ENCODE measurements at regions not wholly inside any gene's neighbourhood (a gene's known extent, or its start where the extent isn't known, plus 50 kb on each side); places are given as distances from the start of the nearest gene placed in this dataset.

DNA sequence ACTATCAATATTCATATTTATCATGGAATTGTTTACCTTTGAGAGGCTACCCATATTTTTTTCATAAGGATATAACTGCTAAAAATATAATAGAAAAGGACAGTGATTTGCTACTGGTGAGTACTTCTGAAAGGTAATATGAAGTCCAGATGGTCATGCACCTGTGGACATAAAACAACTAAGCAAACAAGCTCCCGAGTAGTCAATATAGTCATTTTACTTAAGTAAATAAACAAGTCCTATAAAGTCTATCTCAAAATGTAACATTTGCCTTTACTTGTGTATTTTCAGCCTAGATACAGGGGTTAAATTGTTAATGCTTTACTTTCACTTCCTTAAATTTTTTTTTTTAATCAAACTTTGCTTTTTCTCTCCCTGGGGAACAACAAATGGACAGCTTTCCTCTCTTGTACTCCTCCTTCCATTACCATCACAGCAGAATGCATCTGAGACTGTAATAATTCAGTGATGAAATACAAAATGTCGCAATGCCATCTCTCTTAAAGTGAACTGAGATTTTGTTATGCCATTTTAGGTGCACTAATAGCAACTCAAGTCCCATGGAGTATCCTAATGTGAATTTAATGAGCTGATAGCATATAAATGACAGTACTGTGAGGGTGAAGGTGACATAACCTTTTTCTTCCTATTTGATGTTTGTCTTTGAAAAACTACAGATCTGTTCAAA, 1325.4 kb upstream of the ZEB2 start:
- no peak for DNase-seq (ENCODE audit: low spot score)

DNA sequence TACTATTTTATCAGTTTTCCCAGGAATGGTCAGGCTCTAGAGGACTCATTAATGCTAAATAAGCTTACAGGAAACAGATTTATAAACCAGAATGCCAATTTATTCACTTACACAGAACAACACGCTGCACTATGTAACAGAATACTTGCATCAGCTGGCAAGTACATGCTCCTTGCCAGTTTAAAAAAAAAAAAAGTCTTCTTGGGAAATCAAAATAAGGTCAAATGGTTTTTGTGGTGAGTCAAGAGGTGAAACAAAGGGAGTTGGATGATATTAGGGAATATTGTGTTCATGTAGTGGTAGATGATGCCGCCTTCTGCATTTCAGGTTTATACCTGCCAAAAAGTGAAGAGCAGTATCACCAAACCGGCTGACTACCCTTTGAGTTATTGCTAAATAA, 1322.1 kb upstream of the ZEB2 start:
- DNase-seq (ENCODE audit: low spot score): no peak

DNA sequence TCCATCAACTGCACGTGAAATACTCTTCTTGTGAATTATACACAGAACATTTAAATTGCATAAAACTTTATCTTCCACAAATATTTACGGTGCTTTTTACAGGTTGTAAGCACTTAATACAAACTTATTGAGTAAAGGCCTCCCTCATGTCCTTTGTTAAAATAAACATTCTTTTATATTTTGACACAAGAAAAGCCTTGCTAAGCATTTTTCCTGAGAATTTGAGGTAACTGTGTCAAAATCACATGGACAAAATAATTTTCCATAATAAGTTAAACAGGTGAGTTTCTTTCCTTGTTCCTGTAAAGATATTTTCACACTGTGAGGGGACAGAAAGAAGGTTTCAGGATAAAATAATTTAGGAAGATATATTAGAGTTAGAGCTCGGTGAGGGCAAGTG, 1317.1 kb upstream of the ZEB2 start:
- DNase-seq (ENCODE audit: low spot score): no peak

DNA sequence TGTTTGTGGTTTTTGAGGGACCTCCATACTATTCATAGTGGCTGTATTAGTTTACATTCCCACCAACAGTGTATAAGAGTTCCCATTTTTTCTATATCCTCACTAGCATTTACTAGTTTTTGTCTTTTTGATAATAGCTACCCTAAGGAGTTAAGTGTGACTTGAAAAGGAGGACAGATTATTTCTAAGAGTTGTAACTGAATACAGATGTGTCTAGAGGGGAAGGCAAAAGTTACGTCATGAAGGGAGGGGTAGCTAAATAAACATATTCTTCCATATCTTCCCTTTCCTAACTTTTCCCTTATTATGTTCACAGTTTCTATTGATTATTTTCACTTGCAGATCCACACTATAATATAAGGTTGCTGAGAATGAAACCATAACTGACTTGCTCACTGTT, 1315.7 kb upstream of the ZEB2 start:
- no peak for DNase-seq (ENCODE audit: low spot score)

DNA sequence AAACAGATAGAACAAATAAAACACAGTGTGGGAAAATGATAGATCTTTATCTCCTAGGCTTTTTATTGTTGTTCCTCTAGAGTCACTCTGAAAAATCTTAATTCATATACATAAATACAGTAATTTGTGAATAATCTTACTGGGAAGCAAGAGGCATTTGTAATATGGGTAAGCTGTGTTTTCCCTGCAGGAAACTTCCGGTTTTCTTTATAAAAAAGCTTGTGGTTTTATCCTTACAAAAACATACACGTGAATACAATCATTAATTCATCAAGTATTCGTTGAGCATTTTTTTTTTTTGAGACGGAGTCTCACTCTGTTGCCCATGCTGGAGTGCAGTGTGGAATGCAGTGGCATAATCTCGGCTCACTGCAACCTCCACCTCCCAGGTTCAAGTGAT, 1312.8 kb upstream of the ZEB2 start:
- no peak for DNase-seq (ENCODE audit: low spot score)

DNA sequence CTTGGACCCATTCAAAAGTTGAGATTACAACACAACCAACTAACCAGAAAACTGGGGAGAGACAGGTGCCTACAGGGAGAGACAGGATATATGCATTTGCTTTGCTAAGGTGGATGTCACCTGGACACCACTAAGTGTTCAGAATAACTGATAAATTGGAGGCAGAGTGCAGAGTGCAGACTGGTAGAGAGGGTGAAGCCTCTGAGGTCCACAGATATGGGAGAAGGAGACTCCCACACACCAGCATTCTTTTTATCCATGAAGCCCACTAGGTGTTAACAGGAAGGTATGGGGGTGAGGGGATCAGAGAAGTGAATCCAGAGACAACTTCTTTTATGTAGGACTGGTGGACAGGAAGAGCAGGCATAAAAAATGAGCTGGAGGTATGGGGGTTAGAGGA, 1310.0 kb upstream of the ZEB2 start:
- DNase-seq (ENCODE audit: low spot score): no peak

DNA sequence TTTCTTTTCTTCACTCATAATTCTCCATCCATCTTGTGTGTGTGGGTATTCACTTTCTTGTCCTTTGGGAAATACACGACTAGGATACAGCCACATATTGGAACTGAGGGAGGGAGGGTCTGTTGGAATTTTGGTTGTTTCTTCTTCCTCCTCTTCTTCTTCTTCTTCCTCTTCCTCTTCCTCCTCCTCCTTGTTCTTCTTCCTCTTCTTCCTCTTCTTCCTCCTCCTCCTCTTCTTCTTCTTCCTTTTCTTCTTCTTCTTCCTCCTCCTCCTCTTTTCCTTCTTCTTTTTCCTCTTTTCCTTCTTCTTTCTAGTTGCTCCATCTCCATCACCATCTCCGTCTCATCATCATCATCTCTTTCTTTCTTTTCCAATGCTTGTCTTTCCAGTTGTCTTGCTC, 1307.3 kb upstream of the ZEB2 start:
- DNase-seq (ENCODE audit: low spot score): no peak

DNA sequence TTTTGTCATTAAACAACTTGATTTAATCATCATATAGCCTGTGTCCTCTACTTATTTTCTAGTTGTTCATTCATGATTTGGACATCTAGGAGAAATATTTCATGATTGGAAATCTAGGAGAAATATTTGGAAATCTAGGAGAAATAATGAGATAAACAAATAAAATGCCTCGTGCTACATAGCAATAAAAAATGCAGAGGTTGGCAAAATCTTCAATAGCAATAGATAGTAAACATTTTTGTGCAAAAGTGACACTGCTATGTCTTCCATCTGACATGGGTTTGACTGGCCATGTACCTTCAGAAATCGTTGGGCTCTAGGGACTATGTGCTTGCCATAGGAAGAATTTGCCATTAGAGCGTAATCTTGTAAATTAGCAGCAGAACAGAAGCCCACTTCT, 1304.5 kb upstream of the ZEB2 start:
- no peak for DNase-seq (ENCODE audit: low spot score)

DNA sequence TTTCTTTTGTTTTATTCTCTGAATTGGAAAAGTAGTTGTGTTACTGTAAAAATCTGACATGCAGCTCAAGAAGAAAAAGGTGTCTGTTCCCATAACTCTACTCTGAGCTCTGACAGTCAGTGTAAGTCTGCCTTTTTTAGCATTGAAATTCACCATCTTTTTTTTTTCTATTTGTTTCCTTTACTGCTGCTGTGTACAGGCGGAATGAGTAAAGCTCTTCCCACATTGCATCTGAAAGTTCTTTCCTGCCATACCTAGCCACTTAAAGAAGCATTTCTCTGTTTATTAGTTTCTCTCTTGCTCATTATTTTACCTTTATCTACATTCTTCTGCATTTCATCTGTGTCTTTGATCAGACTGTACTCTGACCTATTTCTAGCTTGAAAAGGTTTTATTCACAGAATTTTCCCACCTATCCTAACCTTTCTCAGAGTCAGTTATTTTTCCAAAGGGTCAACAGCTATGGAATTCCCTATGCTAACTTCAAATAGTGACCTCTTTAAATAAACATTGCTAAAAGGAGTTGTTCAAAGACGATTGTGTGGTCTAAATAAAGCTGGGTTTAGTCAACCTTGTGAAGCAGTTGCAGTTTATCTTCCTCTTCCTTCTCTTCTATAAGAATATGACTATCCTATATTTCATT, 1303.1 kb upstream of the ZEB2 start:
- DNase-seq (ENCODE audit: low spot score): no peak

DNA sequence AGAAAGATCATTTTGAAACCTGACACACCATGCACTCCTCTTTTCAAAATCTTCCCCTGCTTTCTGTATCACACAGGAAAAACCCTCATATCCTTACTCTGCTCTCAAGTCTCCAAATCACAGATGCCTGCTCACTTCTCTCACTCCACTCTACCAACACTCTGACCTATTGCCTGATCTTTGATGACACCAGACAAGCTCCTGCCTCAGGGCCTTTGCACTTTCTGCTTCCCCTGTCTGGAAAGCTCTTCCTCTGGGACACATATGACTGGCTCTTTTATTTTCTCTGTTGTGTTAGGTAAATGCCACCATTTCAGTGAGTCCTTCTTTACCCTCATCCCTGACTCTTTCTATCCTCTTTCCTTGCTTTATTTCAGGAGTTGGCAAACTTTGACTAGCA, 1300.7 kb upstream of the ZEB2 start:
- DNase-seq (ENCODE audit: low spot score): no peak

DNA sequence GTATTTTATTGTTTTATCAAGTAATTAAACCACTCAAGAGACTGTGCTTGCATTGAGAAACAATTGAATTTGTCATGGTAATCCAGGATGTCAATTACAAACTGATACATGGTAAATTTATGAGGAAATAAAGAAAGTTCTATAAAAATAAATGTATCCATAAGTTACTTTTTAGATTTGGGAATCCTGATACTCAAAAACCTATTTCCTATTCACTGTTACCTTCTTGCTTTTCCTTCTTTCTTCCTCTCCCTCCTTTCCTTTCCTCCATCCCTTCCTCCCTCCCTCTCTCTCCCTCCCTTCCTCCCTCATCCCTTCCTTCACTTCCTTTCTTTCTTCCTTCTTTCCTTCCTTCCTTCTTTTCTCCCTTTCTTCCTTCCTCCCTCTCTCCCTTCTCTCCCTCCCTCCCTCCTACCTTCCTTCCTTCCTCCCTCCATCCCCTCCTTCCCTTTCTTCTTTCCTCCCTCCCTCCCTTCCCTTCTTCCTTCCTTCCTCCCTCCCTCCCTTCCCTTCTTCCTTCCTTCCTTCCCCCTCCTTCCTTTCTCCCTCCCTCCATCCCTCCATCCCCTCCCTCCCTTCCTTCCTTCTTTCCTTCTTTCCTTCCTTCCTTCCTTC, 1299.1 kb upstream of the ZEB2 start:
- no peak for DNase-seq (ENCODE audit: low spot score)

DNA sequence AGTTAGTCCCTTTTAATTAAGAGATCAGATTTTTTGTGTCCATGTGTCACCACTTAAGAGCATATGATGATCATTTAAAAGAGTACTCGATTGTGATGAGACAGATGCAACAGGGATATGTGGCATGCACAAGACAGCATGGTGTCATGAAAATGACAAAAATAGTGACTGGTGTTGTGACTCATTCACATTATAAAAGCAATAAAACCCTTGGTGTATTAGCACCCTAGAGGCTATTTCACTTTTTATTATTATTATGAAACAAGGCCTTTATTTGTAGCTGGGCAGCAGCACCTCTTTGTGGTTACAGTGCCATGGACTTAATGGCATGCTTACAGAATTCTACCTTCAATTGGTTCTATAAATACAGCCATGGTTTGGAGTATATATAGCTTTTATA, 1296.0 kb upstream of the ZEB2 start:
- no peak for DNase-seq (ENCODE audit: low spot score)

DNA sequence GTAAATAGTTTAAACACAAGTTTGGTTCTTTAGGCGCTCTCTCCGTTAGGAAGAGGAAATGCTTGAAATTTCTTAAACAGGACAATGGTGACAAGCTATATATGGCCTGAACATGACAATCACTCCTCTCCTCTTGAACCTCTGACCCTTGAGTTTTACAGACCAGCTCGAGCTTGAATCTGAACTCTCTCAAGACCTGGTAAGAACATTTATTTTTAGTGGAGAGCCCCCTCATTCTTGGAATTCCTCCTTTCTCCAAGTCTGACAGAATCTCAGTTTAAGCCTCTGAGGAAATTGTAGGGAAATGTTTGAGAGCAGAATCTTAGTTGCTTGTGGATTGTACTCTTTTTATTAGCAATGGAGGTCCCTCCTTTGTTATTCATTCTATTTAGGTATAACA, 1293.6 kb upstream of the ZEB2 start:
- DNase-seq (ENCODE audit: low spot score): no peak

DNA sequence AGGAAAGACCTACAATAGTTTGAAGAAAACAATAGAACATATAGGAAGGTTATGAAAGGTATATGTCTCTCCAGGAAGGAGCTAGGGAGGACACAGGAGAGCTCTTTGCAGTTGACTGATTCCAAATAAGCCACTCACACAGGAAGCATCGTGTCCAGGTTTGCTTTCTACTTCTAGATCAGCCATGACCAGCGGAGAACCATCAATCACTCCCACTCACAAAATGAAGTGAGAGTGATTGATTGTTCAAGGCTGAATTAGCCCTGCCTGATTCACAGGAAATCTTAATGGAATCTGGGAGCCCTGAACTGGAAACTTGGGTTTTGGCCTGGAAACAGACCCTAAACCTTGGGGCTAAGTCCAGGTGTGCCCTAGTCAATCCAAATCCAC, 1292.2 kb upstream of the ZEB2 start:
- no peak for DNase-seq (ENCODE audit: low spot score)

DNA sequence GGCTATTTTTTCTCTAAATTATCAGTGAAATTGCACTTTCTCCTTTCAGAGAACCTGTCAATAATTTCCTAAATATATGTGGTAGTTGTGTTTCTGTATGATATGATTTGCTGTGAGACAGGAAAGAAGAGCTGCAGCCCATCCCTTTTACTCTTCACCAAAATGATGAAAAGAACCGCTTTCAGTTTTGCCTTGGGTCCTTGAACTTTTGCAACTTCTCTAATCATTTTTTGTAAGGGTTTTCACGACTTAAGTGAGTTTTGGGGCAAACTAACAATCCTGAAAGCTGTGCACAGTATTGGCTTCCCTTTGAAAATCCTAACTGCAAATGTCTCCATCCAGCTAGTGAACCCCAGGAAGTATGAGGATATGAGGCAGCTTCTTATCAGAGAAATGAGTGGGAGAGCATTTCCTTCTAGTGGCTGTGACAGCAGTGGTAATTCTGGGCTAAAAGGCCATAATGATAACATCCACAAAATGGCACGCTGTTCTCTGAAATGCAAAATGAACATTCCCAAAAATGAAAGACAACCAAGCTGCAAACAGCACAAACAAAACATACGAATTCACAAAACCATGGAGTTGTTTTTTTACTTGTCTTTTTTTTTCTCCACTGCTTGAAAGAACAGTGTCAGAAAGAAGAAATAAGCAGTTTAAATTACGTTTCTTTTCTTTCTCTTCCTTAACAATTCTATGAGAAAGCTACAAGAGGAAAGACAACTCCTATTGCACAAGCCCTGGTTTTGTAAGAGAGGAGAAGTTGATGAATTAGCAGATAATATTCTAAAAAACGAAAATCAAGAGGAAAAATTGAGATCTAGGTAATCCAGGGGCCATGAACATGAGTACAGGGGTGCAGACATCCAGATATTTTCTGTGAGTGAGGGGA, 1291.6 kb upstream of the ZEB2 start:
- DNase-seq (ENCODE audit: low spot score): no peak

DNA sequence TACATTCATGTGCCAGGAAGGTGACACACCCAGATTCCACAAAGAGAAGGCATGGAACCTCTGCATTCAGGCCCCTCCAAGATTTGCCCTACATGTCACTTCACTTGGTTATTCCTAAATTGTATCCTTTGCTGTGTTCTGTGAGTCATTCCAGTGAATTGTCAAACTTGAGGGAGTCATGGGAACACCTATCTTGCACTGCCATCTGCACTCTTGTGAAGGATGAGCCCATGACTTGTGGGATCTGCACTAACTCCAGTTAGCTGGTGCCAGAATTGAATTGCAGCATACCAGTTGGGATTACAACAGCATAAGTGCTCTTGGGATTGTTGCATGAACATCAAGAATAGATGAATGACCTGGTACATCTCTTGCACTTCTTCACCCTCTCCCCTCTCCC, 1288.0 kb upstream of the ZEB2 start:
- DNase-seq (ENCODE audit: low spot score): no peak

DNA sequence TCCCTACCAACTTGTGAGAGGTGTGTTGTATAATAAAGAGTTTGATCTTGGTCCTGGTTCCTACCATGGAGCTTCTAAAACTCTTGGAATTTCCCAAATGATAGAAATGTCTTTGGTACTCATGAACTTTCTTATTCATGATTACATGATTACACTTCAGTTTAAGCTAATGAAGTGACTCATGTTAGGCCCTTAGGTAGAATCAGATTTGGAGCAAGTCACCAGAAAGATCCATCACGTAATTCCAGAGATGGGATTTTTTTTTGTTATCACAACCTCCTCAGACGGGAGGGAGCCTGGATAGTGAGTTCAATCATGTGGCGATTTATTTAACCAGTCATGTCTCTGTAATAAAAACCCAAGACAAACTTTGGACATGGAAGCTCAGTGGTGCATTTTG, 1287.6 kb upstream of the ZEB2 start:
- DNase-seq (ENCODE audit: low spot score): no peak

DNA sequence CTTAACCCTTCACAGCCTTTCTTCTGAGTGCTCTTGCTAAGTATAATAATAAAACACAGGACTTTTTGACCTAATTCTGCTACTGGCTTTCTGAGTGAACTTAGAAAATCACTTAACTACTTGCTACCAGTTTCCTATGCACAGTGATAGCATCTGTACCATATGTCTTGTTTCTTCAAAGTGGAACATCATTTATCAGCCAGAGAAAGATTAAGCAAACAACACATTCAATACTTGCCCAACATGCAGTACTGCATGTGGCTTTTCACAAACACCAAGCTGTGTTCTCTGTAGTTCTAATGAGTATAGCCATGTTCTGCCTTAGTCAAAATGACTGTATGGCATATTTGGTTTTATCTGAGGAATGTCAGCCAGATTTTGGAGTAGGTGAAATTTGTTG, 1286.6 kb upstream of the ZEB2 start:
- no peak for DNase-seq (ENCODE audit: low spot score)

DNA sequence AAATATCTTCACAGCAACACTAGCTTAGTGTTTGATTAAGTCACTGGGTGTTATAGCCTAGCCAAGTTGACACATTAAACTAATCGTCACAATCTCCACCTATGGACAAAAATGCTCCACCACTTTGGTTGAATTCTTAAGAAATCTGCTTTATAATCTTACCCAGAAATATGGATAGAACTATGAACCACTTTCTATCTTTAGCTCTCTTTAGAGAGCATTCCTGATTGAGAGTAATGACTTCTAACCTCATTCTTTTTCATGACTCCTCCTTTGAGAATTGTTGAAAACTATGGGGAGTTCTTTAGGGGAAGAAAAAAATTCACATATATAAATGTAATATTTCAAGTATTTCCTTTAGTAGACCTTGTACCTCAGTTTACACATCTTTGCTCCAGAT, 1282.2 kb upstream of the ZEB2 start:
- DNase-seq (ENCODE audit: low spot score): no peak

DNA sequence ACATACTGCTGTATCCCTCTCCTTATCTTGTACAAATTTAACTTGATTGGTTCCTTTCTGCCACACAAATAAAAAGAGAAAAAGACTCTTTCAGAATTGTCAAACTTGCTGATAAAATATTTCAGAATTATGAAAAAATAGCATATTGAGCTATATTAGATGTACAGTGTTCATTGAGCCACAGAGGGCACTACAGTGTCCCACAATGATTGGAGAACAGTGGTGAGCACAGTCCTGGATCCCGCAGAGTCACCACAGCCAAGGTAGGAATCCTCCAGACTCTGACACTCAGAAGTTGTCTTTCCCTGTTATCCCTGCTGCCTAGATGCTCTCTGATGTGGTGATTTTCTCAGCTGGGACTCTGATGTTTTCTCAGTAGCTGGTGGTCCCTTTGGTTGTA, 1281.3 kb upstream of the ZEB2 start:
- no peak for DNase-seq (ENCODE audit: low spot score)

DNA sequence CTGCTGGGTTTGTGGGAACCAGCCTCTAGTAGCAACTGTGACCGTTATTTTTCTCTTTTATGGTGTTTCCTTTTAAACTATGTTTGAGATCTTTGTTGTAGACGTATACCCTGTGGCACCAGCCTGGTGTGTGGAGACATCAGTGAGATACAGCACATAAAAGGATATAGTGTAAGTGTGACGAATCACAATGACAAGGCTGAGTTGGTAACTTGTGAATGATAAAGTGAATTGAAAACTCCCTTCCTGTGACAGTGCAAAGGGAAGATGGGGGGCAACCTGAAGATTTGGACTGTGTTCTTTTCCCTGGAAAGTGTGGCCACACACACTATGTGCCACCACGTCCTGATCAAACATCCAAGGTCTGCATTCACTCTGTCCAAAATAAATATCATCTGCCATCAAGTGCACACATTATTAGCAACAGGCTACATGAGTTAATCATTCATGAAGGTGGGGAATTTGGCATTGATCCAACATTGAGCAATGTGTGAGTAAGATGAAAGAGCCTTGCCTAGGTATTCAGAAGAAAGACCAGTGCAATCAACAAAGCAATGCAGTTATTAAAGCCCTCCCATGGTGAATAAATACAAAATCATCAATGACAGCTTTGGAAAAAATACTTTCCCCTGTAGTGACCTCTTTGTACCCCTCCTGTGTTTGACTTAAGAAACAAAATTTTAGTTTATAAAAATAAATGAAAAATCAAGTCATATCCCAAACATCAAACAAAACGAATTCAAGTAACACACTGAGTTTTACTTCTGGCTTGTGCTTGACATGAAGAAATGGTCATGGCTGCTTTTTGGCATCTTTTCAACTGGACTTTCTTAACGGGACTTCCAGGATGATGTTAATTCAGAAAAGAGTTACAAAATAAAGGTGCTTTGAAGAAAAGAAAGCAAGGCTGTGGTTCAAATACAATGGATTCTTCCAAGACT, 1280.5 kb upstream of the ZEB2 start:
- no peak for DNase-seq (ENCODE audit: low spot score)

All from iPS-NIHi11 (cell line).